ENCODE measurements at regions not wholly inside any gene's neighbourhood (a gene's known extent, or its start where the extent isn't known, plus 50 kb on each side); places are given as distances from the start of the nearest gene placed in this dataset.

- no peak for TF ChIP-seq POLR2A (IDR thresholded peaks at IDR 0.05; ENCODE audit: low read depth, low read length)
- TF ChIP-seq POLR2AphosphoS5 (IDR thresholded peaks at IDR 0.05; ENCODE audit: low read depth, low read length) = no peak
- TF ChIP-seq TAF1 (IDR thresholded peaks at IDR 0.05; ENCODE audit: borderline replicate concordance, low read depth, low read length) = no peak
These were observed 103.6 kb downstream of the AHR start for GRCh38 chr7:17401791-17402627.
